Subcutaneous abdominal adipose tissue (tissue), 5 donors: ENCODE measurements at regions not wholly inside any gene's neighbourhood (a gene's known extent, or its start where the extent isn't known, plus 50 kb on each side); places are given as distances from the start of the nearest gene placed in this dataset.

Experiments used
- H3K27ac ChIP-seq: one replicate; pipeline ENCODE4 v1.7.0; 2013; ENCODE audit warnings: low read depth, mild to moderate bottlenecking, inconsistent platforms, low read length, moderate library complexity
- H3K27me3 ChIP-seq, 5 donors: one replicate each; pipeline ENCODE4 v1.7.0; 2013; ENCODE audit warnings: low read length in 5 of 5, inconsistent platforms in 1 of 5; ENCODE audit not compliant: control insufficient read depth in 5 of 5, insufficient read depth in 4 of 5
- H3K36me3 ChIP-seq, 5 donors: one replicate each; pipeline ENCODE4 v1.7.0; 2013; ENCODE audit warnings: low read length in 5 of 5; ENCODE audit not compliant: control insufficient read depth in 5 of 5, insufficient read depth in 5 of 5
- H3K4me1 ChIP-seq, 5 donors: one replicate each; pipeline ENCODE4 v1.7.0; 2013; ENCODE audit warnings: low read length in 5 of 5, mild to moderate bottlenecking in 3 of 5, moderate library complexity in 1 of 5; ENCODE audit not compliant: control insufficient read depth in 5 of 5, insufficient read depth in 5 of 5
- H3K4me3 ChIP-seq, 5 donors: one replicate each; pipeline ENCODE4 v1.7.0; 2013; ENCODE audit warnings: low read length in 5 of 5, low read depth in 1 of 5
- H3K9ac ChIP-seq, 5 donors: one replicate each; pipeline ENCODE4 v1.7.0; 2013; ENCODE audit warnings: low read length in 5 of 5, mild to moderate bottlenecking in 4 of 5, moderate library complexity in 3 of 5
- H3K9me3 ChIP-seq, 5 donors: one replicate each; pipeline ENCODE4 v1.7.0; 2013; ENCODE audit warnings: low read length in 5 of 5; ENCODE audit not compliant: control insufficient read depth in 5 of 5
- donor health status: healthy.
- donor health status: healthy.
- donor health status: healthy.
- donor health status: healthy.
- donor health status: healthy.

- Histone ChIP-seq H3K36me3 (no peaks in the 10 kb centered on the region), H3K27me3 (no peaks in the 10 kb centered on the region), H3K9me3 (no peaks in the 10 kb centered on the region), H3K4me1 (peaks cover 0 to 15% (median 5%) of the 10 kb centered on the region in 5 donors), H3K27ac (no peak overlapping the region), H3K4me3 (no peak overlapping the region), H3K9ac (no peak overlapping the region)
Observed at GRCh38 chr18:8556424-8556823, 52.8 kb upstream of the RAB12 start.
